SK-N-SH treated with all-trans-retinoic acid at 6 μM for 48 hours (cell line): ENCODE measurements at regions not wholly inside any gene's neighbourhood (a gene's known extent, or its start where the extent isn't known, plus 50 kb on each side); places are given as distances from the start of the nearest gene placed in this dataset.

Experiments used
- ARNTL ChIP-seq: fragments of 450-650 bp; formaldehyde crosslinking; IDR thresholded peaks from 2 replicates; pipeline ENCODE4 v1.5.0; 2020; ENCODE audit warnings: low read depth, mild to moderate bottlenecking, moderate library complexity, borderline replicate concordance
- CSDC2 ChIP-seq: fragments of 250-450 bp; sonication (Bioruptor Pico); IDR thresholded peaks from 2 replicates; pipeline ENCODE4 v1.5.0; 2020; ENCODE audit warnings: mild to moderate bottlenecking, moderate library complexity
- ESRRG ChIP-seq: fragments of 250-450 bp; sonication (Bioruptor Pico); IDR thresholded peaks from 2 replicates; pipeline ENCODE4 v1.6.1; 2021; ENCODE audit warnings: mild to moderate bottlenecking
- OSR1 ChIP-seq: fragments of 250-450 bp; sonication (Bioruptor Pico); IDR thresholded peaks from 2 replicates; pipeline ENCODE4 v1.8.0; 2022; ENCODE audit warnings: moderate library complexity, mild to moderate bottlenecking, inconsistent platforms
- PATZ1 ChIP-seq: fragments of 250-450 bp; sonication (Bioruptor Pico); IDR thresholded peaks from 2 replicates; pipeline ENCODE4 v1.8.0; 2020; ENCODE audit warnings: mild to moderate bottlenecking, moderate library complexity, borderline replicate concordance
- RARB ChIP-seq: fragments of 250-450 bp; sonication (Bioruptor Pico); IDR thresholded peaks from 2 replicates; pipeline ENCODE4 v1.8.0; 2021; ENCODE audit warnings: mild to moderate bottlenecking, moderate library complexity
- SNAI2 ChIP-seq: fragments of 250-450 bp; sonication (Bioruptor Pico); IDR thresholded peaks from 2 replicates; pipeline ENCODE4 v1.5.0; 2020; ENCODE audit warnings: mild to moderate bottlenecking, moderate library complexity
- TCF4 ChIP-seq: fragments of 250-450 bp; sonication (Bioruptor Pico); IDR thresholded peaks from 2 replicates; pipeline ENCODE4 v1.8.0; 2021; ENCODE audit warnings: mild to moderate bottlenecking, moderate library complexity, borderline replicate concordance
- TOX ChIP-seq: fragments of 250-450 bp; sonication (Bioruptor Pico); IDR thresholded peaks from 2 replicates; pipeline ENCODE4 v1.8.0; 2021; ENCODE audit warnings: mild to moderate bottlenecking, moderate library complexity, borderline replicate concordance
- ZFP3 ChIP-seq: fragments of 250-450 bp; sonication (Bioruptor Pico); IDR thresholded peaks from 2 replicates; pipeline ENCODE4 v1.5.0; 2020; ENCODE audit warnings: mild to moderate bottlenecking, moderate library complexity
- ZNF565 ChIP-seq: fragments of 450-650 bp; formaldehyde crosslinking; conservative IDR thresholded peaks from 2 replicates; pipeline ENCODE4 v1.5.0; 2020; ENCODE audit warnings: low read depth, mild to moderate bottlenecking, moderate library complexity
- ZNF70 ChIP-seq: fragments of 450-650 bp; formaldehyde crosslinking; IDR thresholded peaks from 2 replicates; pipeline ENCODE4 v1.5.0; 2020; ENCODE audit warnings: mild to moderate bottlenecking, moderate library complexity
- TF ChIP-seq, protein P1 (sequence below): fragments of 250-450 bp; sonication (Bioruptor Pico); IDR thresholded peaks from 2 replicates; pipeline ENCODE4 v1.5.1; 2020; ENCODE audit warnings: low read depth, mild to moderate bottlenecking, moderate library complexity
- TF ChIP-seq, protein P2 (sequence below): fragments of 250-450 bp; sonication (Bioruptor Pico); IDR thresholded peaks from 2 replicates; pipeline ENCODE4 v1.5.0; 2020; ENCODE audit warnings: mild to moderate bottlenecking, moderate library complexity

GRCh38 chr21:43330306-43330881 lies 96.5 kb downstream of the SIK1 start:
- TF ChIP-seq PATZ1 (CRISPR knock-in tag) (no peak), ARNTL (CRISPR knock-in tag) (no peak), OSR1 (CRISPR knock-in tag) (no peak), ESRRG (CRISPR knock-in tag) (no peak), ZFP3 (no peak), ZNF565 (CRISPR knock-in tag) (no peak), CSDC2 (CRISPR knock-in tag) (no peak), RARB (no peak), SNAI2 (CRISPR knock-in tag) (no peak), ZNF70 (no peak), TCF4 (CRISPR knock-in tag) (no peak), TOX (CRISPR knock-in tag) (no peak)
- TF ChIP-seq, protein P1, sequence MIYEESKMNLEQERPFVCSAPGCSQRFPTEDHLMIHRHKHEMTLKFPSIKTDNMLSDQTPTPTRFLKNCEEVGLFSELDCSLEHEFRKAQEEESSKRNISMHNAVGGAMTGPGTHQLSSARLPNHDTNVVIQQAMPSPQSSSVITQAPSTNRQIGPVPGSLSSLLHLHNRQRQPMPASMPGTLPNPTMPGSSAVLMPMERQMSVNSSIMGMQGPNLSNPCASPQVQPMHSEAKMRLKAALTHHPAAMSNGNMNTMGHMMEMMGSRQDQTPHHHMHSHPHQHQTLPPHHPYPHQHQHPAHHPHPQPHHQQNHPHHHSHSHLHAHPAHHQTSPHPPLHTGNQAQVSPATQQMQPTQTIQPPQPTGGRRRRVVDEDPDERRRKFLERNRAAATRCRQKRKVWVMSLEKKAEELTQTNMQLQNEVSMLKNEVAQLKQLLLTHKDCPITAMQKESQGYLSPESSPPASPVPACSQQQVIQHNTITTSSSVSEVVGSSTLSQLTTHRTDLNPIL: no peak
- TF ChIP-seq, protein P2, sequence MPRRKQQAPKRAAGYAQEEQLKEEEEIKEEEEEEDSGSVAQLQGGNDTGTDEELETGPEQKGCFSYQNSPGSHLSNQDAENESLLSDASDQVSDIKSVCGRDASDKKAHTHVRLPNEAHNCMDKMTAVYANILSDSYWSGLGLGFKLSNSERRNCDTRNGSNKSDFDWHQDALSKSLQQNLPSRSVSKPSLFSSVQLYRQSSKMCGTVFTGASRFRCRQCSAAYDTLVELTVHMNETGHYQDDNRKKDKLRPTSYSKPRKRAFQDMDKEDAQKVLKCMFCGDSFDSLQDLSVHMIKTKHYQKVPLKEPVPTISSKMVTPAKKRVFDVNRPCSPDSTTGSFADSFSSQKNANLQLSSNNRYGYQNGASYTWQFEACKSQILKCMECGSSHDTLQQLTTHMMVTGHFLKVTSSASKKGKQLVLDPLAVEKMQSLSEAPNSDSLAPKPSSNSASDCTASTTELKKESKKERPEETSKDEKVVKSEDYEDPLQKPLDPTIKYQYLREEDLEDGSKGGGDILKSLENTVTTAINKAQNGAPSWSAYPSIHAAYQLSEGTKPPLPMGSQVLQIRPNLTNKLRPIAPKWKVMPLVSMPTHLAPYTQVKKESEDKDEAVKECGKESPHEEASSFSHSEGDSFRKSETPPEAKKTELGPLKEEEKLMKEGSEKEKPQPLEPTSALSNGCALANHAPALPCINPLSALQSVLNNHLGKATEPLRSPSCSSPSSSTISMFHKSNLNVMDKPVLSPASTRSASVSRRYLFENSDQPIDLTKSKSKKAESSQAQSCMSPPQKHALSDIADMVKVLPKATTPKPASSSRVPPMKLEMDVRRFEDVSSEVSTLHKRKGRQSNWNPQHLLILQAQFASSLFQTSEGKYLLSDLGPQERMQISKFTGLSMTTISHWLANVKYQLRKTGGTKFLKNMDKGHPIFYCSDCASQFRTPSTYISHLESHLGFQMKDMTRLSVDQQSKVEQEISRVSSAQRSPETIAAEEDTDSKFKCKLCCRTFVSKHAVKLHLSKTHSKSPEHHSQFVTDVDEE (CRISPR knock-in tag): no peak
